Astrocyte (in vitro differentiated cells and primary cell): ENCODE measurements at regions not wholly inside any gene's neighbourhood (a gene's known extent, or its start where the extent isn't known, plus 50 kb on each side); places are given as distances from the start of the nearest gene placed in this dataset.

Experiments
- DNase-seq: peaks from one replicate; pipeline ENCODE4 v3.0.0-alpha.2; 2010; ENCODE audit warnings: low read depth
- FAIRE-seq: peaks from 2 replicates; lab custom pipeline; 2011; peaks lifted over from hg19 to GRCh38; lab: Jason Lieb, UNC
- H2AFZ ChIP-seq: 2 replicates; pipeline ENCODE4 v1.6.0; 2012; ENCODE audit warnings: low read depth, low read length, inconsistent platforms
- H3K27ac ChIP-seq: 2 replicates; pipeline ENCODE4 v1.5.1; 2011; ENCODE audit warnings: low read depth, low read length, inconsistent platforms
- H3K27me3 ChIP-seq: 2 replicates; pipeline ENCODE4 v1.6.0; 2011; ENCODE audit warnings: low read length, inconsistent platforms; ENCODE audit not compliant: insufficient read depth
- H3K36me3 ChIP-seq: 2 replicates; pipeline ENCODE4 v1.5.1; 2011; ENCODE audit warnings: low read length, inconsistent platforms; ENCODE audit not compliant: insufficient read depth
- H3K4me1 ChIP-seq: 2 replicates; pipeline ENCODE4 v1.5.1; 2011; ENCODE audit warnings: low read length, inconsistent platforms; ENCODE audit not compliant: insufficient read depth
- H3K4me2 ChIP-seq: 2 replicates; pipeline ENCODE4 v1.6.0; 2012; ENCODE audit warnings: low read length, inconsistent platforms
- H3K4me3 ChIP-seq: 2 replicates; pipeline ENCODE4 v1.5.1; 2011; ENCODE audit warnings: low read depth, mild to moderate bottlenecking, low read length, inconsistent platforms; ENCODE audit not compliant: insufficient read depth
- H3K79me2 ChIP-seq: 2 replicates; pipeline ENCODE4 v1.6.0; 2012; ENCODE audit warnings: mild to moderate bottlenecking, low read length, inconsistent platforms; ENCODE audit not compliant: insufficient read depth
- H3K9ac ChIP-seq: 2 replicates; pipeline ENCODE4 v1.6.0; 2012; ENCODE audit warnings: mild to moderate bottlenecking, low read length, inconsistent platforms
- H3K9me3 ChIP-seq: 2 replicates; pipeline ENCODE4 v1.5.1; 2012; ENCODE audit warnings: low read depth, mild to moderate bottlenecking, low read length, inconsistent platforms; ENCODE audit not compliant: insufficient read depth
- H4K20me1 ChIP-seq: 2 replicates; pipeline ENCODE4 v1.6.0; 2012; ENCODE audit warnings: low read length, inconsistent platforms; ENCODE audit not compliant: insufficient read depth
- H3K27ac Mint-ChIP-seq: one replicate; pipeline ENCODE4 v1.8.0; 2021; ENCODE audit warnings: mild to moderate bottlenecking, mixed read lengths; ENCODE audit not compliant: unreplicated experiment
- H3K27me3 Mint-ChIP-seq: one replicate; pipeline ENCODE4 v1.8.0; 2021; ENCODE audit warnings: low read depth, mixed read lengths; ENCODE audit not compliant: unreplicated experiment
- H3K36me3 Mint-ChIP-seq: one replicate; pipeline ENCODE4 v1.8.0; 2021; ENCODE audit warnings: low read depth, mixed read lengths; ENCODE audit not compliant: unreplicated experiment
- H3K4me1 Mint-ChIP-seq: one replicate; pipeline ENCODE4 v1.8.0; 2021; ENCODE audit warnings: low read depth, mixed read lengths; ENCODE audit not compliant: unreplicated experiment
- H3K4me3 Mint-ChIP-seq: one replicate; pipeline ENCODE4 v1.8.0; 2021; ENCODE audit warnings: mild to moderate bottlenecking, moderate library complexity, mixed read lengths; ENCODE audit not compliant: unreplicated experiment
- H3K9me3 Mint-ChIP-seq: one replicate; pipeline ENCODE4 v1.8.0; 2021; ENCODE audit warnings: mild to moderate bottlenecking, mixed read lengths; ENCODE audit not compliant: unreplicated experiment
- EZH2 ChIP-seq: IDR thresholded peaks from 2 replicates; pipeline ENCODE4 v1.6.1; 2012; ENCODE audit warnings: mild to moderate bottlenecking, low read length, inconsistent platforms; ENCODE audit not compliant: insufficient read depth
- TF ChIP-seq, protein P1 (sequence below): IDR thresholded peaks from 2 replicates; pipeline ENCODE4 v1.5.1; 2011; ENCODE audit warnings: low read depth, mild to moderate bottlenecking, inconsistent platforms, low read length, moderate library complexity; ENCODE audit not compliant: insufficient read depth

DNA sequence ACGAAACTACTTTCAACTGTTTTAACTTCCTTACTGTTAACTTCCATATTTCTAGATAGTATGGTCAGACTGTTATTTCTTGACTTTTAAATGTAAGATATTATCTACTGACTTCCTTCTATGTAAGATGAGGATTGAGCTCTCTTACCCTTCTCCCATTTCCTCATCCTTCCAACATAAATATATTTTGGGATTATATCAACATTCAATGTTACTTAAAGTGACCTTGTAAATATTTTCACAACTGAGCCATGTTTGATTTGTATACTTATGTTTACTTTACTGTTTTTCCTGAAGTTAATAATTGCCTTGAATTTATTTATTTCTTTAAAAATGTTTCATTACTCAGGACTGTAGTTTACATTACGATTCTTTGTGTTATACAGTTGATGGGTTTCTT lies 148.7 kb downstream of the ZIC5 start:
- H3K27me3 Mint-ChIP-seq: peaks cover under 1% of the 10 kb centered on the region
- no peak for DNase-seq
- H3K27me3 ChIP-seq: no peaks in the 10 kb centered on the region
- no peak overlapping the region for H3K4me3 Mint-ChIP-seq
- no peak overlapping the region for H3K4me2 ChIP-seq
- H3K9me3 ChIP-seq: no peaks in the 10 kb centered on the region
- H3K4me3 ChIP-seq: no peak overlapping the region
- H4K20me1 ChIP-seq: no peaks in the 10 kb centered on the region
- H3K4me1 ChIP-seq: no peaks in the 10 kb centered on the region
- no peak overlapping the region for H3K9ac ChIP-seq
- FAIRE-seq: no peak
- H2AFZ ChIP-seq: no peak overlapping the region
- no peak for TF ChIP-seq EZH2
- TF ChIP-seq, protein P1, sequence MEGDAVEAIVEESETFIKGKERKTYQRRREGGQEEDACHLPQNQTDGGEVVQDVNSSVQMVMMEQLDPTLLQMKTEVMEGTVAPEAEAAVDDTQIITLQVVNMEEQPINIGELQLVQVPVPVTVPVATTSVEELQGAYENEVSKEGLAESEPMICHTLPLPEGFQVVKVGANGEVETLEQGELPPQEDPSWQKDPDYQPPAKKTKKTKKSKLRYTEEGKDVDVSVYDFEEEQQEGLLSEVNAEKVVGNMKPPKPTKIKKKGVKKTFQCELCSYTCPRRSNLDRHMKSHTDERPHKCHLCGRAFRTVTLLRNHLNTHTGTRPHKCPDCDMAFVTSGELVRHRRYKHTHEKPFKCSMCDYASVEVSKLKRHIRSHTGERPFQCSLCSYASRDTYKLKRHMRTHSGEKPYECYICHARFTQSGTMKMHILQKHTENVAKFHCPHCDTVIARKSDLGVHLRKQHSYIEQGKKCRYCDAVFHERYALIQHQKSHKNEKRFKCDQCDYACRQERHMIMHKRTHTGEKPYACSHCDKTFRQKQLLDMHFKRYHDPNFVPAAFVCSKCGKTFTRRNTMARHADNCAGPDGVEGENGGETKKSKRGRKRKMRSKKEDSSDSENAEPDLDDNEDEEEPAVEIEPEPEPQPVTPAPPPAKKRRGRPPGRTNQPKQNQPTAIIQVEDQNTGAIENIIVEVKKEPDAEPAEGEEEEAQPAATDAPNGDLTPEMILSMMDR: no peak
- H3K36me3 Mint-ChIP-seq: no peaks in the 10 kb centered on the region
- peaks cover 13% of the 10 kb centered on the region for H3K9me3 Mint-ChIP-seq
- no peaks in the 10 kb centered on the region for H3K4me1 Mint-ChIP-seq
- H3K27ac Mint-ChIP-seq: no peak overlapping the region
- H3K27ac ChIP-seq: no peak overlapping the region
- H3K79me2 ChIP-seq: no peaks in the 10 kb centered on the region
- H3K36me3 ChIP-seq: no peaks in the 10 kb centered on the region

DNA sequence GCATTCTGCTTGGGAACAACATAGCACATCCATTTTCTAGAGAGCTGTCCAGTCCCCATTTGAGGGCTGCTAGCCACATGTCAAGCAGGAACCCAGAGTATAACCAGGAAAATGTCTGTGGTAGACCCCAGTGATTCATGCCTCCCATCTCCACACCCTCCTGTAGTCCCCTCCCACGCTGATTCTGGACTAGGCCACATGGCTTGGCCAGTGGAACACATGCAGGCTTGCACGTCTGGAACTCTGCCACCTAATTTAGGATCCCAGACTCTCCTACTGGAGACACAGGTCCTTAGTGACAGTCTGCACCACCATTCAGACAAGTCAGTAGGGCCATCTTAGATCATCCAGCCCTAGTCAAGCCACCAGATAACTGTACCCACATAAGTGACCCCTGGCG lies 149.8 kb downstream of the ZIC5 start:
- DNase-seq: no peak
- H3K9ac ChIP-seq: no peak overlapping the region
- no peak for FAIRE-seq
- H2AFZ ChIP-seq: no peak overlapping the region
- Mint-ChIP-seq H3K27ac (no peak overlapping the region), H3K36me3 (no peaks in the 10 kb centered on the region), H3K9me3 (peaks cover 11% of the 10 kb centered on the region), H3K27me3 (peaks cover 2% of the 10 kb centered on the region), H3K4me1 (no peaks in the 10 kb centered on the region), H3K4me3 (no peak overlapping the region)
- H4K20me1 ChIP-seq: no peaks in the 10 kb centered on the region
- no peaks in the 10 kb centered on the region for H3K9me3 ChIP-seq
- H3K4me3 ChIP-seq: no peak overlapping the region
- no peak overlapping the region for H3K4me2 ChIP-seq
- no peak for TF ChIP-seq EZH2
- TF ChIP-seq, protein P1: no peak
- H3K79me2 ChIP-seq: no peaks in the 10 kb centered on the region
- H3K27me3 ChIP-seq: no peaks in the 10 kb centered on the region
- H3K27ac ChIP-seq: no peak overlapping the region
- H3K4me1 ChIP-seq: no peaks in the 10 kb centered on the region
- H3K36me3 ChIP-seq: no peaks in the 10 kb centered on the region

DNA sequence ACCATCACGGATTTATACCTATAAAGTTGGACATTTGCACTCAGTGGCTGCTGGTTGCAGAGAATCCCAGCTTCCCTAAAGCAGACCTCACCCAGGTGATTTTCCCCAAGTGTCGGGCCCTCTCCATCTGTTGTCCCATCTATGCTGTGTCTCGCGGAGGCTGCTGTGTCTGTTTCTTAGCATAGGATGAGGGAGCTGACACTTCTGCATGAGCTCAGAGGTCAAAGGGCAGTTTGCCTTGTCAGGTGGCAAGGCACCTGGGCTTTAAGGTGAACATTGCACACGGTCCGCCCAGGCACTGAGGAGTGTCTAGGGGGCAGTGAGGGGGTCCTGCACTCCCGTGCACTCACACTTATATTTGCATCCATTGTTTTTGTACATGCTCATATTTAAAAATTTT lies 151.6 kb downstream of the ZIC5 start:
- no peaks in the 10 kb centered on the region for H3K4me1 Mint-ChIP-seq
- H3K9me3 Mint-ChIP-seq: peaks cover 11% of the 10 kb centered on the region
- Histone ChIP-seq H3K4me2 (no peak overlapping the region), H3K36me3 (no peaks in the 10 kb centered on the region), H4K20me1 (no peaks in the 10 kb centered on the region), H3K4me3 (no peak overlapping the region), H3K9me3 (no peaks in the 10 kb centered on the region), H3K79me2 (no peaks in the 10 kb centered on the region), H3K4me1 (no peaks in the 10 kb centered on the region), H3K9ac (no peak overlapping the region), H3K27ac (no peak overlapping the region), H2AFZ (no peak overlapping the region), H3K27me3 (no peaks in the 10 kb centered on the region)
- H3K36me3 Mint-ChIP-seq: no peaks in the 10 kb centered on the region
- no peak for TF ChIP-seq EZH2
- TF ChIP-seq, protein P1: no peak
- H3K27ac Mint-ChIP-seq: no peak overlapping the region
- H3K27me3 Mint-ChIP-seq: peaks cover 2% of the 10 kb centered on the region
- DNase-seq (no peak), FAIRE-seq (no peak)
- no peak overlapping the region for H3K4me3 Mint-ChIP-seq
